ENCODE measurements at regions not wholly inside any gene's neighbourhood (a gene's known extent, or its start where the extent isn't known, plus 50 kb on each side); places are given as distances from the start of the nearest gene placed in this dataset.

DNA sequence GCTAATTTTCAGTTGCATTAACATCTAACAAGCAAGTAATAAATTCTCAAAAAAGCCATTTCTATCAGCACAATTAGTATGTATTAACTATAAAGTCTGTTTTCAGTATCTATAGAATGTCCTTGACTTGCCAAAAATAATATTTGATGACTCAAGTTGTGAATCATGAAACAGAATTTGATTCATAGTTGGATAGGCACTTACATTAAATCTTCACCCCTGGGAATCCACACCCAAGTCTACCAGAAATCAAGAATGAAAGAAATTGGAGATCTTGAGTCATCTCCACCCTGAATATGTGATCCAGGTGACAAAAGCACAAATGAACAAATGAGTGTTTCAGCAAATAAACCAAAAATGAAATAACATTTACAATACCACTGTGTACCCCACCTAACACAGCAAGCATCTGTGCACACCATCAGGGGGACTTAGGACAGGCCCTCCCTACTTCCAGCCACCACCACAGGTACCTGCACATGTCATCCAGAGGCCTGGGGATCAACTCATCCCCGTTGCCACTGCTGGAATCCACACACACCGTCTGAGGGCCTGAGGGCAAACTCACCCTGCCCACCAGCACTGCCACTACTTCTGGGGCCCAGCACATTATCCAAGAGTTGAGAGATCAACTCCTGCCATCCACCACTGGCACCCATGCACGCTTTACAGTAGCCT lies 160.1 kb downstream of the MTERF1 start:
- TF ChIP-seq, protein P1, sequence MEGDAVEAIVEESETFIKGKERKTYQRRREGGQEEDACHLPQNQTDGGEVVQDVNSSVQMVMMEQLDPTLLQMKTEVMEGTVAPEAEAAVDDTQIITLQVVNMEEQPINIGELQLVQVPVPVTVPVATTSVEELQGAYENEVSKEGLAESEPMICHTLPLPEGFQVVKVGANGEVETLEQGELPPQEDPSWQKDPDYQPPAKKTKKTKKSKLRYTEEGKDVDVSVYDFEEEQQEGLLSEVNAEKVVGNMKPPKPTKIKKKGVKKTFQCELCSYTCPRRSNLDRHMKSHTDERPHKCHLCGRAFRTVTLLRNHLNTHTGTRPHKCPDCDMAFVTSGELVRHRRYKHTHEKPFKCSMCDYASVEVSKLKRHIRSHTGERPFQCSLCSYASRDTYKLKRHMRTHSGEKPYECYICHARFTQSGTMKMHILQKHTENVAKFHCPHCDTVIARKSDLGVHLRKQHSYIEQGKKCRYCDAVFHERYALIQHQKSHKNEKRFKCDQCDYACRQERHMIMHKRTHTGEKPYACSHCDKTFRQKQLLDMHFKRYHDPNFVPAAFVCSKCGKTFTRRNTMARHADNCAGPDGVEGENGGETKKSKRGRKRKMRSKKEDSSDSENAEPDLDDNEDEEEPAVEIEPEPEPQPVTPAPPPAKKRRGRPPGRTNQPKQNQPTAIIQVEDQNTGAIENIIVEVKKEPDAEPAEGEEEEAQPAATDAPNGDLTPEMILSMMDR (IDR thresholded peaks at IDR 0.05), result no peak
- TF ChIP-seq TCF7L2 (IDR thresholded peaks at IDR 0.05; ENCODE audit: low read depth, low read length), result no peak

Measured in Panc1 (cell line).